ENCODE measurements at regions not wholly inside any gene's neighbourhood (a gene's known extent, or its start where the extent isn't known, plus 50 kb on each side); places are given as distances from the start of the nearest gene placed in this dataset.

GRCh38 chrX:440636-441035 is 53.9 kb upstream of the PPP2R3B start:
- TF ChIP-seq CTCF (IDR thresholded peaks at IDR 0.05): no peak
- TF ChIP-seq CREB1 (CRISPR knock-in tag; IDR thresholded peaks at IDR 0.05): no peak
- TF ChIP-seq ZNF232 (CRISPR knock-in tag; IDR thresholded peaks at IDR 0.05): no peak
- no peak for TF ChIP-seq ZNF532 (CRISPR knock-in tag; IDR thresholded peaks at IDR 0.05; ENCODE audit: borderline replicate concordance)
- no peak for TF ChIP-seq NFYB (CRISPR knock-in tag; conservative IDR thresholded peaks at IDR 0.05; ENCODE audit: low read depth)

Data from WTC11 (cell line).